SH-SY5Y (cell line): ENCODE measurements at regions not wholly inside any gene's neighbourhood (a gene's known extent, or its start where the extent isn't known, plus 50 kb on each side); places are given as distances from the start of the nearest gene placed in this dataset.

Experiments
- GATA2 ChIP-seq: IDR thresholded peaks from 2 replicates; pipeline ENCODE4 v1.6.1; 2011; ENCODE audit warnings: mild to moderate bottlenecking, low read depth, low read length
- GATA3 ChIP-seq: IDR thresholded peaks from 2 replicates; pipeline ENCODE4 v1.6.1; 2011; ENCODE audit warnings: low read depth, mild to moderate bottlenecking, low read length, moderate library complexity

GRCh38 chr15:96625256-96625655 is 294.8 kb downstream of the NR2F2 start:
- TF ChIP-seq GATA3 (no peak), GATA2 (no peak)
